ENCODE measurements at regions not wholly inside any gene's neighbourhood (a gene's known extent, or its start where the extent isn't known, plus 50 kb on each side); places are given as distances from the start of the nearest gene placed in this dataset.

DNA sequence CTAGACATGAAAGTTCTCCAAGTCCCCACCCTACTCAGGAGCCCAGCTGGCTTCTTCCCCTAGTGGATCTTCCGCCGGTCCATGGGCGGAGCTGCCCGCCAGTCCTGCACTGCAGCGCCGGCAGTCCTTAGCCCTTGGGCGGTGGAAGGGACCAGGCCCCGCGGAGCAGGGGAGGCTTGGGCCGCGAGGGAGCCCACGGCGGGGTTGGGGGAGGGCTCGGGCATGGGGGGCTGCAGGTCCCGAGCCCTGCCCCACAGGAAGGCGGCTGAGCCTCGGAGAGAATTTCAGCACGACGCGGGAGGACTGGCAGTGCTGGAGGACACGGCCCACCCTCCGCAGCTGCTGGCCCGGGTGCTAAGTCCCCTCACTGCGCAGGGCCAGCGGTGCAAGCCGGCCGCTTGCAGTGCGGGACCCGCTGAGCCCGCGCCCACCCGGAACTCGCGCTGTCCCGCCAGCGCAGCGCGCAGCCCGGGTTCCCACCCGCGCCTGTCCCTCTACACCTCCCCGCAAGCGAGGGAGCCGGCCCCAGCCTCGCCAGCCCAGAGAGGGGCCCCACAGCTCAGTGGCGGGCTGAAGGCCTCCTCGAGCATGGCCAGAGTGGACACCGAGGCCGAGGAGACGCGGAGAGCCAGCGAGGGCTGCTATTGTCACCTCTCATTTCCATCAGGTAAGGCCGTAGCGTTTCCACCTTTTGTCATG lies 1398.6 kb downstream of the MRPL39 start (continued):
- TF ChIP-seq CTCF (conservative IDR thresholded peaks at IDR 0.05; ENCODE audit: low read depth in 2 of 2) (no peak), CREB1 (CRISPR knock-in tag; IDR thresholded peaks at IDR 0.05; ENCODE audit: low read depth) (no peak)

GRCh38 chr21:24205319-24205718 lies 1402.0 kb downstream of the MRPL39 start:
- ATAC-seq (no peak), DNase-seq (ENCODE audit: low spot score) (no peak)
- H3F3A ChIP-seq (replicated peaks; ENCODE audit: low read depth) = no peaks in the 10 kb centered on the region
- Mint-ChIP-seq H3K9me3 (peaks cover 82% of the 10 kb centered on the region), H3K36me3 (ENCODE audit: low read depth) (peaks cover 14% of the 10 kb centered on the region), H3K4me3 (no peak overlapping the region), H3K27ac (no peak overlapping the region), H3K4me1 (no peaks in the 10 kb centered on the region), H3K27me3 (ENCODE audit: insufficient read depth, low read depth, poor library complexity) (peaks cover 4% of the 10 kb centered on the region)
- TF ChIP-seq JUNB (IDR thresholded peaks at IDR 0.05; ENCODE audit: unreplicated experiment) (no peak), ETS1 (IDR thresholded peaks at IDR 0.05) (no peak), ZNF114 (CRISPR knock-in tag; IDR thresholded peaks at IDR 0.05) (no peak), EZH2phosphoT487 (IDR thresholded peaks at IDR 0.05; ENCODE audit: unreplicated experiment) (no peak), STAT1 (IDR thresholded peaks at IDR 0.05; ENCODE audit: unreplicated experiment) (no peak), REST (IDR thresholded peaks at IDR 0.05; ENCODE audit: unreplicated experiment) (no peak), CREB1 (CRISPR knock-in tag; IDR thresholded peaks at IDR 0.05; ENCODE audit: low read depth) (no peak), ZNF331 (CRISPR knock-in tag; IDR thresholded peaks at IDR 0.05; ENCODE audit: low read depth) (no peak)
- TF ChIP-seq, protein P1, sequence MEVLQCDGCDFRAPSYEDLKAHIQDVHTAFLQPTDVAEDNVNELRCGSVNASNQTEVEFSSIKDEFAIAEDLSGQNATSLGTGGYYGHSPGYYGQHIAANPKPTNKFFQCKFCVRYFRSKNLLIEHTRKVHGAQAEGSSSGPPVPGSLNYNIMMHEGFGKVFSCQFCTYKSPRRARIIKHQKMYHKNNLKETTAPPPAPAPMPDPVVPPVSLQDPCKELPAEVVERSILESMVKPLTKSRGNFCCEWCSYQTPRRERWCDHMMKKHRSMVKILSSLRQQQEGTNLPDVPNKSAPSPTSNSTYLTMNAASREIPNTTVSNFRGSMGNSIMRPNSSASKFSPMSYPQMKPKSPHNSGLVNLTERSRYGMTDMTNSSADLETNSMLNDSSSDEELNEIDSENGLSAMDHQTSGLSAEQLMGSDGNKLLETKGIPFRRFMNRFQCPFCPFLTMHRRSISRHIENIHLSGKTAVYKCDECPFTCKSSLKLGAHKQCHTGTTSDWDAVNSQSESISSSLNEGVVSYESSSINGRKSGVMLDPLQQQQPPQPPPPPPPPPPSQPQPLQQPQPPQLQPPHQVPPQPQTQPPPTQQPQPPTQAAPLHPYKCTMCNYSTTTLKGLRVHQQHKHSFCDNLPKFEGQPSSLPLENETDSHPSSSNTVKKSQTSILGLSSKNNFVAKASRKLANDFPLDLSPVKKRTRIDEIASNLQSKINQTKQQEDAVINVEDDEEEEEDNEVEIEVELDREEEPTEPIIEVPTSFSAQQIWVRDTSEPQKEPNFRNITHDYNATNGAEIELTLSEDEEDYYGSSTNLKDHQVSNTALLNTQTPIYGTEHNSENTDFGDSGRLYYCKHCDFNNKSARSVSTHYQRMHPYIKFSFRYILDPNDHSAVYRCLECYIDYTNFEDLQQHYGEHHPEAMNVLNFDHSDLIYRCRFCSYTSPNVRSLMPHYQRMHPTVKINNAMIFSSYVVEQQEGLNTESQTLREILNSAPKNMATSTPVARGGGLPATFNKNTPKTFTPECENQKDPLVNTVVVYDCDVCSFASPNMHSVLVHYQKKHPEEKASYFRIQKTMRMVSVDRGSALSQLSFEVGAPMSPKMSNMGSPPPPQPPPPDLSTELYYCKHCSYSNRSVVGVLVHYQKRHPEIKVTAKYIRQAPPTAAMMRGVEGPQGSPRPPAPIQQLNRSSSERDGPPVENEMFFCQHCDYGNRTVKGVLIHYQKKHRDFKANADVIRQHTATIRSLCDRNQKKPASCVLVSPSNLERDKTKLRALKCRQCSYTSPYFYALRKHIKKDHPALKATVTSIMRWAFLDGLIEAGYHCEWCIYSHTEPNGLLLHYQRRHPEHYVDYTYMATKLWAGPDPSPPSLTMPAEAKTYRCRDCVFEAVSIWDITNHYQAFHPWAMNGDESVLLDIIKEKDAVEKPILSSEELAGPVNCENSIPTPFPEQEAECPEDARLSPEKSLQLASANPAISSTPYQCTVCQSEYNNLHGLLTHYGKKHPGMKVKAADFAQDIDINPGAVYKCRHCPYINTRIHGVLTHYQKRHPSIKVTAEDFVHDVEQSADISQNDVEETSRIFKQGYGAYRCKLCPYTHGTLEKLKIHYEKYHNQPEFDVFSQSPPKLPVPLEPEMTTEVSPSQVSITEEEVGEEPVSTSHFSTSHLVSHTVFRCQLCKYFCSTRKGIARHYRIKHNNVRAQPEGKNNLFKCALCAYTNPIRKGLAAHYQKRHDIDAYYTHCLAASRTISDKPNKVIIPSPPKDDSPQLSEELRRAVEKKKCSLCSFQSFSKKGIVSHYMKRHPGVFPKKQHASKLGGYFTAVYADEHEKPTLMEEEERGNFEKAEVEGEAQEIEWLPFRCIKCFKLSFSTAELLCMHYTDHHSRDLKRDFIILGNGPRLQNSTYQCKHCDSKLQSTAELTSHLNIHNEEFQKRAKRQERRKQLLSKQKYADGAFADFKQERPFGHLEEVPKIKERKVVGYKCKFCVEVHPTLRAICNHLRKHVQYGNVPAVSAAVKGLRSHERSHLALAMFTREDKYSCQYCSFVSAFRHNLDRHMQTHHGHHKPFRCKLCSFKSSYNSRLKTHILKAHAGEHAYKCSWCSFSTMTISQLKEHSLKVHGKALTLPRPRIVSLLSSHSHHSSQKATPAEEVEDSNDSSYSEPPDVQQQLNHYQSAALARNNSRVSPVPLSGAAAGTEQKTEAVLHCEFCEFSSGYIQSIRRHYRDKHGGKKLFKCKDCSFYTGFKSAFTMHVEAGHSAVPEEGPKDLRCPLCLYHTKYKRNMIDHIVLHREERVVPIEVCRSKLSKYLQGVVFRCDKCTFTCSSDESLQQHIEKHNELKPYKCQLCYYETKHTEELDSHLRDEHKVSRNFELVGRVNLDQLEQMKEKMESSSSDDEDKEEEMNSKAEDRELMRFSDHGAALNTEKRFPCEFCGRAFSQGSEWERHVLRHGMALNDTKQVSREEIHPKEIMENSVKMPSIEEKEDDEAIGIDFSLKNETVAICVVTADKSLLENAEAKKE (CRISPR knock-in tag; IDR thresholded peaks at IDR 0.05) = no peak
- H4K20me1 ChIP-seq (replicated peaks; ENCODE audit: insufficient read depth) = no peaks in the 10 kb centered on the region
- no peaks in the 10 kb centered on the region for H3K27me3 ChIP-seq (ENCODE audit: insufficient read depth)
- no peaks in the 10 kb centered on the region for H3K4me1 ChIP-seq (ENCODE audit: insufficient read depth)
- no peak overlapping the region for H3K4me3 ChIP-seq
- H3K27ac ChIP-seq (ENCODE audit: low read depth) = no peak overlapping the region
- no peak overlapping the region for H2AFZ ChIP-seq
- no peaks in the 10 kb centered on the region for H3K36me3 ChIP-seq (ENCODE audit: insufficient read depth)
- no peaks in the 10 kb centered on the region for H3K9me2 ChIP-seq (ENCODE audit: insufficient read depth)
- H3K79me2 ChIP-seq (replicated peaks; ENCODE audit: insufficient read depth) = no peaks in the 10 kb centered on the region
- no peak overlapping the region for H3K4me2 ChIP-seq

All from GM23338 (cell line).